ENCODE measurements at regions not wholly inside any gene's neighbourhood (a gene's known extent, or its start where the extent isn't known, plus 50 kb on each side); places are given as distances from the start of the nearest gene placed in this dataset.

DNA sequence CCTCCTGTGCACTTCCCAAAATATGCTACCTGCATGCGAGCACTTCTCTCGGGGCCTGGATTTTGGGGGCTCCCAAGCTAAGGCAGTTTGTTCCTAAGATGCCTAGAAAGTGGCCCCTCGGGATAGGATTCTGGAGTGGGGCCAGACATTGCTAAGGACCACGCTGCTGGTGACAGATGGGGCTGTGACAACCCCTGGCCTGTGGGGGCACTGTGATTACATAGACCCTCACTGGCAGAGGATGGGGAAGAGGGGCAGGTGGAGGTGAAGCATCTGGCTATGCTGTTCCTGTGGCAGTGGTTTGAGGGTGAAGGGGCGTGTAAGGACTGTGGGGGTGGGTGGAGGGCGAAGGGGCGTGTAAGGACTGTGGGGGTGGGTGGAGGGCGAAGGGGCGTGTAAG lies 128.4 kb downstream of the ENGASE start:
- Mint-ChIP-seq H3K4me1 (ENCODE audit: low read depth) (no peaks in the 10 kb centered on the region), H3K9me3 (no peaks in the 10 kb centered on the region), H3K27ac (no peak overlapping the region), H3K4me3 (no peak overlapping the region), H3K27me3 (ENCODE audit: low read depth) (no peaks in the 10 kb centered on the region), H3K36me3 (ENCODE audit: low read depth) (no peaks in the 10 kb centered on the region)

DNA sequence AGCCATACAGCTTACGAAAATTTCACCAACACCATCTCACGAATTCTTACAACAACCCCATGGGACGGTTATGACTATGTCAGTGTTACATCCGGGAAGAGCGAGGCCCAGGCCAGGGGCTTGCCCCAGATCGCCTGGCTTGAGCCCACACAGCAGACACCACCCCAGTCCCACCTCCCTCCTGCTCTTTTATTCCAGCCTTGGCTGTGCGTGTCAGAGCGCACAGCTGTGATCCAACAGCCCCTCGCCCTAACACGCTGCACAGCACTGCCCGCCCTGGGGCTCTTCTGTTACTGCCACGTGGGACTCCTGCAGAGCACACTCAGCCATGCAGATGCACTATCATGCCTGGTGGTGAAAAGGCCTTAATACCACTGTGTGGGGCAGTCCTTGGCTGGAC lies 127.9 kb downstream of the ENGASE start:
- Mint-ChIP-seq H3K27ac (no peak overlapping the region), H3K27me3 (ENCODE audit: low read depth) (no peaks in the 10 kb centered on the region), H3K4me1 (ENCODE audit: low read depth) (no peaks in the 10 kb centered on the region), H3K9me3 (no peaks in the 10 kb centered on the region), H3K4me3 (no peak overlapping the region), H3K36me3 (ENCODE audit: low read depth) (no peaks in the 10 kb centered on the region)

GRCh38 chr17:79201536-79202227 lies 127.1 kb downstream of the ENGASE start:
- Mint-ChIP-seq H3K36me3 (ENCODE audit: low read depth) (no peaks in the 10 kb centered on the region), H3K27ac (no peak overlapping the region), H3K27me3 (ENCODE audit: low read depth) (no peaks in the 10 kb centered on the region), H3K4me3 (no peak overlapping the region), H3K4me1 (ENCODE audit: low read depth) (no peaks in the 10 kb centered on the region), H3K9me3 (no peaks in the 10 kb centered on the region)

DNA sequence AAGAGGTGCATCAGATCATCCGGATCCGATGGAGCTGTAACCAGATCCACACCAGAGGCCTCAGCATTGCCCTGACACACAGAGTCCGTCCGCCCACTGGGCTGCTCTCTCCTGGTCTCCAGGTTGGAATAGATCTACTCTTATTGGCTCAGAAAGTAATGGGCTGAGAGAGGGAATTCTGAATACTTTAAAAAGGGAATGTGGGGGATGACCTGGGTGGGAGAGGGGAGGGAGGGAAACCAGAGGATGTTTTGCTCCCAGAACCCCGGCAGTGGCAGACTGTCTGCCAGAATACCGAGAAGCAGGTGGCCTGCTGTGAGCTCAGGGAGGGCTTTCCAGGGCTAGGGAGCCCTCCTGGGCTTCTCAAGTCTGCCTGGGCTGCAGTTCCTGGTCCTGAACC lies 126.5 kb downstream of the ENGASE start:
- no peak overlapping the region for H3K4me3 Mint-ChIP-seq
- H3K27ac Mint-ChIP-seq = no peak overlapping the region
- no peaks in the 10 kb centered on the region for H3K4me1 Mint-ChIP-seq (ENCODE audit: low read depth)
- no peaks in the 10 kb centered on the region for H3K9me3 Mint-ChIP-seq
- no peaks in the 10 kb centered on the region for H3K36me3 Mint-ChIP-seq (ENCODE audit: low read depth)
- H3K27me3 Mint-ChIP-seq (ENCODE audit: low read depth) = no peaks in the 10 kb centered on the region

- Mint-ChIP-seq H3K36me3 (ENCODE audit: low read depth) (no peaks in the 10 kb centered on the region), H3K27ac (no peak overlapping the region), H3K4me3 (no peak overlapping the region), H3K4me1 (ENCODE audit: low read depth) (no peaks in the 10 kb centered on the region), H3K27me3 (ENCODE audit: low read depth) (peaks cover 16% of the 10 kb centered on the region), H3K9me3 (no peaks in the 10 kb centered on the region)
These were observed 122.3 kb downstream of the ENGASE start for GRCh38 chr17:79196913-79197312.

DNA sequence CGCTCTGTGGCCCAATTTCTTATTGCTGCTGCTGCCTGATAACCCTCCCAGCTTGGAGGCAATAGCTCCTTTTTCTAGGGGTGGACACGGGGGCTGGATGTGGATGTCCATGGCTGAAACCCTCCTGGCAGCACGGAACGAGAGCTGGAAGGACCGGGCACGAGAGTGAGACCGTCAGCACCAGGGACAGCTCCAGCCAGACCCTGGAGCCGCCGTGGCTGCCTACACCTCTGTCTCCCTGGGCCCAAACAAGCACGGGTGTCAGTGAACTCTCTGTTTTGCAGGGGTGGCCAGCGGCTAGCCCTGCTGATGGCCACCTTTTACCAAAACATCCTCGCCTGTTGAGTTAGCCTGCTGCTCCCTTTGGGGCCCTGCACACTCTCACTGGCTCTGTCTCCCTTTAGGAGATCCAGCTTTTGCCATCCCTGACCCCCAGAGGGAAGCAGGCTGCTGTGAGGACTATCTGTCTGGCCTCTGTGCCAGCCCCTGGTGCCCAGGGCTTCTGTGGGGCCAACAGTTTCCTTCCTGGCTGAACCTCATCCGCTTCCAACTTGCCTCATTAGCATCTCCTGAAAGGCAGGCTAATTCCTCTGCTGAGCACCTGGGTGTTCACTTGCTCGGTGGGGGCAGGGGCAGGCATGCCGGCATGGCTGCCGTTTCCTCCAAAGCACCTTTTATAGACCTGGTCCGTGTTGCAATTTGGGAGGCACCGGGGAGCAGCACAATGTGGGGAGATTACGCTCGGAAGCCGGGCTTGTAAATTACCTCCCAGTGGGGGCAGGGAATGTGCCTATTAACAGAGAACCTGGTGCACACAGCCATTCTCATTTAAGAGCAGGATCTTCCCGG lies 118.1 kb downstream of the ENGASE start:
- Mint-ChIP-seq H3K27ac (no peak overlapping the region), H3K4me1 (ENCODE audit: low read depth) (no peaks in the 10 kb centered on the region), H3K27me3 (ENCODE audit: low read depth) (peaks cover 23% of the 10 kb centered on the region)

GRCh38 chr17:79191270-79191934 lies 116.8 kb downstream of the ENGASE start:
- Mint-ChIP-seq H3K4me1 (ENCODE audit: low read depth) (no peaks in the 10 kb centered on the region), H3K27me3 (ENCODE audit: low read depth) (peaks cover 23% of the 10 kb centered on the region)

More for the DNA sequence above, 118.1 kb downstream of the ENGASE start:
- no peak overlapping the region for H3K4me3 Mint-ChIP-seq
- H3K9me3 Mint-ChIP-seq = no peaks in the 10 kb centered on the region
- H3K36me3 Mint-ChIP-seq (ENCODE audit: low read depth) = no peaks in the 10 kb centered on the region

GRCh38 chr17:79189305-79189704 lies 114.7 kb downstream of the ENGASE start:
- Mint-ChIP-seq H3K4me1 (ENCODE audit: low read depth) (no peaks in the 10 kb centered on the region), H3K4me3 (no peak overlapping the region), H3K27me3 (ENCODE audit: low read depth) (peaks cover 38% of the 10 kb centered on the region), H3K27ac (no peak overlapping the region), H3K36me3 (ENCODE audit: low read depth) (no peaks in the 10 kb centered on the region), H3K9me3 (no peaks in the 10 kb centered on the region)

More at GRCh38 chr17:79191270-79191934, 116.8 kb downstream of the ENGASE start:
- H3K36me3 Mint-ChIP-seq (ENCODE audit: low read depth) = no peaks in the 10 kb centered on the region
- H3K4me3 Mint-ChIP-seq = no peak overlapping the region
- H3K27ac Mint-ChIP-seq = no peak overlapping the region
- no peaks in the 10 kb centered on the region for H3K9me3 Mint-ChIP-seq

DNA sequence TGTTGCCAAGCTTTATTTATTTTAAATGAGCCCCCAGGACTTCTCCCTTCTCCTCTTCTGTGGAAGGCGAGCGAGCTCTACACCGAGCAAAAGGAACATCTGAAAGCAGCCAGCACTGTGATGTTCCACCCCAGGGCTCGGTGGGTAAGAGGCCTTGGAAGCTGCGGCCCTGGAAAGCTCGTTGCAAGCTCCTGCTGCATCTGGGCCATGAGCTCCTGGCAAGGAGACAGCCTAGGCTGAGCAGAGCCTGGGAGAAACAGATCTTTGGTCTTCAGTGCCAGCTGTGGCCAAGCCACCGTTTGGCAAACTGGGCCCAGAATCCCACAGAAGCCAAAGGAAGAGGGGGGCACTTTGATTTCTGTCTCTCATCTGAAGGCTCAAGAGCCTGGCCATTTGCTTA lies 114.1 kb downstream of the ENGASE start:
- Mint-ChIP-seq H3K9me3 (no peaks in the 10 kb centered on the region), H3K4me1 (ENCODE audit: low read depth) (no peaks in the 10 kb centered on the region), H3K27ac (no peak overlapping the region), H3K27me3 (ENCODE audit: low read depth) (peaks cover 40% of the 10 kb centered on the region), H3K36me3 (ENCODE audit: low read depth) (no peaks in the 10 kb centered on the region), H3K4me3 (no peak overlapping the region)

- Mint-ChIP-seq H3K4me3 (no peak overlapping the region), H3K27ac (no peak overlapping the region), H3K27me3 (ENCODE audit: low read depth) (peaks cover 39% of the 10 kb centered on the region), H3K36me3 (ENCODE audit: low read depth) (no peaks in the 10 kb centered on the region), H3K9me3 (no peaks in the 10 kb centered on the region), H3K4me1 (ENCODE audit: low read depth) (no peaks in the 10 kb centered on the region)
These were observed 113.4 kb downstream of the ENGASE start for GRCh38 chr17:79188048-79188447.

- Mint-ChIP-seq H3K4me1 (ENCODE audit: low read depth) (no peaks in the 10 kb centered on the region), H3K4me3 (no peak overlapping the region), H3K36me3 (ENCODE audit: low read depth) (no peaks in the 10 kb centered on the region), H3K27ac (no peak overlapping the region), H3K27me3 (ENCODE audit: low read depth) (peaks cover 32% of the 10 kb centered on the region), H3K9me3 (no peaks in the 10 kb centered on the region)
These were observed 112.6 kb downstream of the ENGASE start for GRCh38 chr17:79187186-79187585.

- no peak overlapping the region for H3K4me3 Mint-ChIP-seq
These were observed 111.8 kb downstream of the ENGASE start for GRCh38 chr17:79186406-79186805.

GRCh38 chr17:79185671-79186070 lies 111.0 kb downstream of the ENGASE start:
- H3K36me3 Mint-ChIP-seq (ENCODE audit: low read depth) = no peaks in the 10 kb centered on the region
- no peaks in the 10 kb centered on the region for H3K4me1 Mint-ChIP-seq (ENCODE audit: low read depth)
- no peaks in the 10 kb centered on the region for H3K9me3 Mint-ChIP-seq
- no peak overlapping the region for H3K4me3 Mint-ChIP-seq
- peaks cover 31% of the 10 kb centered on the region for H3K27me3 Mint-ChIP-seq (ENCODE audit: low read depth)
- no peak overlapping the region for H3K27ac Mint-ChIP-seq

More at GRCh38 chr17:79186406-79186805, 111.8 kb downstream of the ENGASE start:
- no peaks in the 10 kb centered on the region for H3K4me1 Mint-ChIP-seq (ENCODE audit: low read depth)
- peaks cover 35% of the 10 kb centered on the region for H3K27me3 Mint-ChIP-seq (ENCODE audit: low read depth)
- no peaks in the 10 kb centered on the region for H3K9me3 Mint-ChIP-seq
- H3K27ac Mint-ChIP-seq = no peak overlapping the region
- no peaks in the 10 kb centered on the region for H3K36me3 Mint-ChIP-seq (ENCODE audit: low read depth)

- H3K4me3 Mint-ChIP-seq = no peak overlapping the region
- no peaks in the 10 kb centered on the region for H3K36me3 Mint-ChIP-seq (ENCODE audit: low read depth)
- no peak overlapping the region for H3K27ac Mint-ChIP-seq
- H3K4me1 Mint-ChIP-seq (ENCODE audit: low read depth) = no peaks in the 10 kb centered on the region
- peaks cover 28% of the 10 kb centered on the region for H3K27me3 Mint-ChIP-seq (ENCODE audit: low read depth)
- no peaks in the 10 kb centered on the region for H3K9me3 Mint-ChIP-seq
These were observed 109.6 kb downstream of the ENGASE start for GRCh38 chr17:79184219-79184618.

Measured in T-helper 1 cell treated with Interleukin-12 subunit alpha and Interleukin-12 subunit beta and Interleukin-4 antibody, amounts not matched to agents 30 μg/mL and 1 μg/mL, for 36 hours (primary cell).